ENCODE measurements at regions not wholly inside any gene's neighbourhood (a gene's known extent, or its start where the extent isn't known, plus 50 kb on each side); places are given as distances from the start of the nearest gene placed in this dataset.

- TF ChIP-seq CTCF (IDR thresholded peaks at IDR 0.05) (no peak), ZFX (IDR thresholded peaks at IDR 0.05; ENCODE audit: borderline replicate concordance) (no peak)
These were observed 242.8 kb upstream of the CNTN4 start for GRCh38 chr3:1855841-1856240.

Measured in 22Rv1 (cell line).